ENCODE measurements at regions not wholly inside any gene's neighbourhood (a gene's known extent, or its start where the extent isn't known, plus 50 kb on each side); places are given as distances from the start of the nearest gene placed in this dataset.

DNA sequence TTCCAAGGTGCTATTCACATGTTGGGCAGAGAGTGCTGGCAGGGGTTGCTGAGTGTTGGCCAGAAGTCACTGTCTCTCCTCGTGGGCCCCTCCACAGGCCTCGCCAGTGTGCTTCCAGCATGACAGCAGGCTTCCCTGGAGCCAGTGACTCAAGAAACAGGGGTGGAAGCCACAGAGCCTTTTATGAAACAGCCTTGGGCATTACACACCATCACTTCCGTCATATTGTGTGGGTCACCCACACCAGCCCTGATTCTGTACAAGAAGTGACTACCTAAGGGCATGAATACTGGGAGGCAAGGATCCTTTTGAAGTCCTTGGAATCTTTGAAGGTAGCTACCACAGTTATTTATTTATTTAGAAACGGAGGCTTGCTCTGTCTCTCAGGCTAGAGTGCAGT lies 177.6 kb upstream of the UBE3A start:
- H3K23ac ChIP-seq (ENCODE audit: low read length) = no peak overlapping the region
- H3K18ac ChIP-seq (ENCODE audit: low read length) = no peak overlapping the region
- H3K79me2 ChIP-seq (ENCODE audit: control insufficient read depth, insufficient read depth, low read length) = no peaks in the 10 kb centered on the region
- no peak overlapping the region for H4K5ac ChIP-seq (ENCODE audit: low read length)
- no peak overlapping the region for H3K56ac ChIP-seq (ENCODE audit: low read length)
- H4K8ac ChIP-seq (ENCODE audit: low read depth, low read length) = no peak overlapping the region
- H3K79me1 ChIP-seq (ENCODE audit: low read length) = no peaks in the 10 kb centered on the region
- no peaks in the 10 kb centered on the region for H3K36me3 ChIP-seq (ENCODE audit: control insufficient read depth, insufficient read depth, low read length)
- DNase-seq = no peak
- no peak overlapping the region for H3K9ac ChIP-seq (ENCODE audit: low read length)
- H3K27ac ChIP-seq (ENCODE audit: low read depth, low read length) = no peak overlapping the region
- no peak overlapping the region for H3K4me2 ChIP-seq (ENCODE audit: low read length)
- H2AK5ac ChIP-seq (ENCODE audit: low read length) = no peak overlapping the region
- no peak overlapping the region for H3K4me3 ChIP-seq (ENCODE audit: low read length)
- no CpG with 5 or more reads among the region's 4 CpGs for WGBS (ENCODE audit: extremely low coverage, insufficient coverage, low lambda C conversion rate)
- H2BK120ac ChIP-seq (ENCODE audit: low read depth, low read length) = no peak overlapping the region
- no peak overlapping the region for H2BK15ac ChIP-seq (replicated peaks; ENCODE audit: low read depth)
- no peaks in the 10 kb centered on the region for H3K4me1 ChIP-seq (ENCODE audit: control insufficient read depth, low read depth, low read length)
- H3K4ac ChIP-seq (ENCODE audit: low read depth, low read length) = no peak overlapping the region
- H2BK5ac ChIP-seq (ENCODE audit: low read length) = no peak overlapping the region
- H3K27me3 ChIP-seq (ENCODE audit: insufficient read depth, low read length, poor library complexity) = no peaks in the 10 kb centered on the region

DNA sequence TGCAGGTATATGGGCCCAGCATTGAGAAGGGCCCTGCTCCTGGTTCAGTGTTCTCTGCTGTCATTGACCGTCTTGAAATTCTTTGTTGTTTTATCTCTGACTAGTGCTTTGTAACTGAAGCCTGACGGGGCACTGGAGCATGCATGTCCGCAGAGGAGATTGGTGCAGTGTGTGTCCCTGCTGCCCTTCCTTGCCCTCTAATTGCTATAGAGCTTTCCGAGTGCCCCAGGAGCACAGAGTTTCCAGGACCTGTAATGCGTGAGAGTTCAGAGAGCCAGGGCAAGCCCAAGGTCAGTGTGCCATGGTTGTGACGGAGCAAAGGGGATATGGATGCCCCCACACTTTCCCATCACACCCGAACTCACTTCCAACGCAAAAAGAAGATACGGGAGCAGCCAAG lies 174.3 kb upstream of the UBE3A start:
- Histone ChIP-seq H3K56ac (ENCODE audit: low read length) (no peak overlapping the region), H3K4me2 (ENCODE audit: low read length) (no peak overlapping the region), H3K79me1 (ENCODE audit: low read length) (no peaks in the 10 kb centered on the region), H3K4me3 (ENCODE audit: low read length) (no peak overlapping the region), H3K4ac (ENCODE audit: low read depth, low read length) (no peak overlapping the region), H3K36me3 (ENCODE audit: control insufficient read depth, insufficient read depth, low read length) (no peaks in the 10 kb centered on the region), H3K18ac (ENCODE audit: low read length) (no peak overlapping the region), H2BK15ac (replicated peaks; ENCODE audit: low read depth) (no peak overlapping the region), H4K8ac (ENCODE audit: low read depth, low read length) (no peak overlapping the region), H3K27me3 (ENCODE audit: insufficient read depth, low read length, poor library complexity) (no peaks in the 10 kb centered on the region), H4K5ac (ENCODE audit: low read length) (no peak overlapping the region), H3K23ac (ENCODE audit: low read length) (no peak overlapping the region), H3K4me1 (ENCODE audit: control insufficient read depth, low read depth, low read length) (no peaks in the 10 kb centered on the region), H2BK5ac (ENCODE audit: low read length) (no peak overlapping the region), H3K27ac (ENCODE audit: low read depth, low read length) (no peak overlapping the region), H2BK120ac (ENCODE audit: low read depth, low read length) (no peak overlapping the region), H3K79me2 (ENCODE audit: control insufficient read depth, insufficient read depth, low read length) (no peaks in the 10 kb centered on the region), H3K9ac (ENCODE audit: low read length) (no peak overlapping the region), H2AK5ac (ENCODE audit: low read length) (no peak overlapping the region)
- WGBS (ENCODE audit: extremely low coverage, insufficient coverage, low lambda C conversion rate) = no CpG with 5 or more reads among the region's 9 CpGs
- DNase-seq = no peak

- Histone ChIP-seq H3K79me1 (ENCODE audit: low read length) (no peaks in the 10 kb centered on the region), H3K79me2 (ENCODE audit: control insufficient read depth, insufficient read depth, low read length) (no peaks in the 10 kb centered on the region), H3K4me1 (ENCODE audit: control insufficient read depth, low read depth, low read length) (no peaks in the 10 kb centered on the region), H3K18ac (ENCODE audit: low read length) (no peak overlapping the region), H3K27me3 (ENCODE audit: insufficient read depth, low read length, poor library complexity) (no peaks in the 10 kb centered on the region), H2BK15ac (replicated peaks; ENCODE audit: low read depth) (no peak overlapping the region), H2BK120ac (ENCODE audit: low read depth, low read length) (no peak overlapping the region), H3K4ac (ENCODE audit: low read depth, low read length) (no peak overlapping the region), H4K8ac (ENCODE audit: low read depth, low read length) (no peak overlapping the region), H3K9ac (ENCODE audit: low read length) (no peak overlapping the region), H3K27ac (ENCODE audit: low read depth, low read length) (no peak overlapping the region), H3K56ac (ENCODE audit: low read length) (no peak overlapping the region), H2AK5ac (ENCODE audit: low read length) (no peak overlapping the region), H3K4me3 (ENCODE audit: low read length) (no peak overlapping the region), H2BK5ac (ENCODE audit: low read length) (no peak overlapping the region), H3K23ac (ENCODE audit: low read length) (no peak overlapping the region), H3K36me3 (ENCODE audit: control insufficient read depth, insufficient read depth, low read length) (no peaks in the 10 kb centered on the region), H4K5ac (ENCODE audit: low read length) (no peak overlapping the region), H3K4me2 (ENCODE audit: low read length) (no peak overlapping the region)
- WGBS (ENCODE audit: extremely low coverage, insufficient coverage, low lambda C conversion rate) = no CpG with 5 or more reads among the region's 4 CpGs
- no peak for DNase-seq
Observed at GRCh38 chr15:25611603-25612002, 172.8 kb upstream of the UBE3A start.

DNA sequence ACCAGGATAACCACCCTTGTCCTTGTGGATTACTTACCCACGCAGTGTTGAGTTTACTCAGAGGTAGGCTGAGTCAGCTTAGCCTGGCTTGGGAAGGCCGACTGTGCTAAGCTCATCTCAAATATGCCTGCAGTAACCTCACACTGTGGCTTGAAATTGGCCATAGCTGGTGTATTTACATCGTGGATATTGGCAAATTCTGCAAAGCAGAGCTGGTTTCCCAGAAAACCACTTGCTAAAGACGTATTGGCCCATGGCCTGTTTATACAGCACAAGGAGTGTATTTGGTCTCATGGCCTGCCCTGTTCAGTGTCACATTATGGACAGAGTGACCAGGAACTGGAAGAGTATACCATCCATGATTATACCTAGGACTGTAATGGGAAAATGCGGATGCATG lies 170.5 kb upstream of the UBE3A start:
- Histone ChIP-seq H4K5ac (ENCODE audit: low read length) (no peak overlapping the region), H3K23ac (ENCODE audit: low read length) (no peak overlapping the region), H3K18ac (ENCODE audit: low read length) (no peak overlapping the region), H3K4me2 (ENCODE audit: low read length) (no peak overlapping the region), H3K27ac (ENCODE audit: low read depth, low read length) (no peak overlapping the region), H2AK5ac (ENCODE audit: low read length) (no peak overlapping the region), H3K9ac (ENCODE audit: low read length) (no peak overlapping the region), H3K4me1 (ENCODE audit: control insufficient read depth, low read depth, low read length) (no peaks in the 10 kb centered on the region), H2BK120ac (ENCODE audit: low read depth, low read length) (no peak overlapping the region), H3K4ac (ENCODE audit: low read depth, low read length) (no peak overlapping the region), H3K27me3 (ENCODE audit: insufficient read depth, low read length, poor library complexity) (no peaks in the 10 kb centered on the region), H3K79me1 (ENCODE audit: low read length) (no peaks in the 10 kb centered on the region), H3K56ac (ENCODE audit: low read length) (no peak overlapping the region), H3K4me3 (ENCODE audit: low read length) (no peak overlapping the region), H3K36me3 (ENCODE audit: control insufficient read depth, insufficient read depth, low read length) (no peaks in the 10 kb centered on the region), H2BK15ac (replicated peaks; ENCODE audit: low read depth) (no peak overlapping the region), H2BK5ac (ENCODE audit: low read length) (no peak overlapping the region), H4K8ac (ENCODE audit: low read depth, low read length) (no peak overlapping the region), H3K79me2 (ENCODE audit: control insufficient read depth, insufficient read depth, low read length) (no peaks in the 10 kb centered on the region)
- WGBS (ENCODE audit: extremely low coverage, insufficient coverage, low lambda C conversion rate) = no CpG with 5 or more reads among the region's 5 CpGs
- DNase-seq = no peak

DNA sequence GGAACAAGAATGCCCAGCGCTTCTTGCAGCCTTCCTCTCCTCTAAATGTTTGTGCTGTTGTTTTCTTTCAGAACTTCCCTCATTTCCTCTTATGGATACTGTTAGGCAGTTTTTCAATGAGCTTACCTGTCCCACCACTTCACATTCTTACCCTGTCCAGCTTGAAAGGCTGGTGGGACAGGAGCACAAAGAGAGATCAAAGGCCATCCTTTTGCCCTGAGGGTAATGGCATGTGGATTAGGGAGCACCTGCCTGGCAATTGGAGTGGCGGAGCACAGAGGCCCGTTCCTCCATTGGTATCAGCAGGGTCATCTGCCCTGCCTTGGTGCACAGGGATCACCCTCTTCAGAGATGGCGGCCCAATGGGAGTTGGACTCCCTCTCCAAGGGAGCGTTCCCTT lies 170.1 kb upstream of the UBE3A start:
- Histone ChIP-seq H3K9ac (ENCODE audit: low read length) (no peak overlapping the region), H3K56ac (ENCODE audit: low read length) (no peak overlapping the region), H3K23ac (ENCODE audit: low read length) (no peak overlapping the region), H3K4ac (ENCODE audit: low read depth, low read length) (no peak overlapping the region), H2BK15ac (replicated peaks; ENCODE audit: low read depth) (no peak overlapping the region), H3K4me1 (ENCODE audit: control insufficient read depth, low read depth, low read length) (no peaks in the 10 kb centered on the region), H3K79me2 (ENCODE audit: control insufficient read depth, insufficient read depth, low read length) (no peaks in the 10 kb centered on the region), H2BK5ac (ENCODE audit: low read length) (no peak overlapping the region), H3K36me3 (ENCODE audit: control insufficient read depth, insufficient read depth, low read length) (no peaks in the 10 kb centered on the region), H3K27ac (ENCODE audit: low read depth, low read length) (no peak overlapping the region), H2BK120ac (ENCODE audit: low read depth, low read length) (no peak overlapping the region), H3K4me2 (ENCODE audit: low read length) (no peak overlapping the region), H3K4me3 (ENCODE audit: low read length) (no peak overlapping the region), H3K18ac (ENCODE audit: low read length) (no peak overlapping the region), H4K8ac (ENCODE audit: low read depth, low read length) (no peak overlapping the region), H3K79me1 (ENCODE audit: low read length) (no peaks in the 10 kb centered on the region), H4K5ac (ENCODE audit: low read length) (no peak overlapping the region), H3K27me3 (ENCODE audit: insufficient read depth, low read length, poor library complexity) (no peaks in the 10 kb centered on the region), H2AK5ac (ENCODE audit: low read length) (no peak overlapping the region)
- WGBS (ENCODE audit: extremely low coverage, insufficient coverage, low lambda C conversion rate) = no CpG with 5 or more reads among the region's 5 CpGs
- no peak for DNase-seq

GRCh38 chr15:25605151-25605550 lies 166.3 kb upstream of the UBE3A start:
- Histone ChIP-seq H3K4ac (ENCODE audit: low read depth, low read length) (no peak overlapping the region), H4K5ac (ENCODE audit: low read length) (no peak overlapping the region), H3K4me2 (ENCODE audit: low read length) (no peak overlapping the region), H2BK15ac (replicated peaks; ENCODE audit: low read depth) (no peak overlapping the region), H2AK5ac (ENCODE audit: low read length) (no peak overlapping the region), H3K4me1 (ENCODE audit: control insufficient read depth, low read depth, low read length) (no peaks in the 10 kb centered on the region), H3K56ac (ENCODE audit: low read length) (no peak overlapping the region), H3K4me3 (ENCODE audit: low read length) (no peak overlapping the region), H2BK5ac (ENCODE audit: low read length) (no peak overlapping the region), H3K79me2 (ENCODE audit: control insufficient read depth, insufficient read depth, low read length) (no peaks in the 10 kb centered on the region), H2BK120ac (ENCODE audit: low read depth, low read length) (no peak overlapping the region), H3K9ac (ENCODE audit: low read length) (no peak overlapping the region), H3K27me3 (ENCODE audit: insufficient read depth, low read length, poor library complexity) (no peaks in the 10 kb centered on the region), H3K79me1 (ENCODE audit: low read length) (no peaks in the 10 kb centered on the region), H3K23ac (ENCODE audit: low read length) (no peak overlapping the region), H4K8ac (ENCODE audit: low read depth, low read length) (no peak overlapping the region), H3K36me3 (ENCODE audit: control insufficient read depth, insufficient read depth, low read length) (no peaks in the 10 kb centered on the region), H3K27ac (ENCODE audit: low read depth, low read length) (no peak overlapping the region), H3K18ac (ENCODE audit: low read length) (no peak overlapping the region)
- no peak for DNase-seq
- WGBS (ENCODE audit: extremely low coverage, insufficient coverage, low lambda C conversion rate) = no CpG with 5 or more reads among the region's 1 CpG

All from mesendoderm (in vitro differentiated cells).